ENCODE measurements at regions not wholly inside any gene's neighbourhood (a gene's known extent, or its start where the extent isn't known, plus 50 kb on each side); places are given as distances from the start of the nearest gene placed in this dataset.

DNA sequence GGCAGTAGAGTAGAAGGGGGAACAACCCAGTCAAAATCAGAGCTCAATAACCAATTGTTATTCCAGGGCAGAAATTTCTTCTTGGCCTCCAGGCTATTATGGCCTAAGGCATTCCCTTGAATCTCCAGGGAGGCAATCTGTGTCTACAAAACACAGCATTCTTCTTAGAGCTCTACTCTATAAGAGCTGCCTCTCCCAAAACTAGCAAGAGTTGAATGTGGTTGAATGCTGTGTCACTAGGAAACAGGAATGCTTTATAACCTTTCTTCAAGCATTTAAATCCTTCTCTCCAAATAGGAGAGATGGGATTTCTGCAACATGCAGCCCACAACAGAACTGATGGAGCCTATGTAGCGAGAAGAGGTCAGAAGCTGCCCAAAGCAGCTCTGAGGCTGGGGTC lies 97.1 kb upstream of the APC start:
- TF ChIP-seq CTCF (IDR thresholded peaks at IDR 0.05; ENCODE audit: low read depth, low read length): no peak
- no peak for DNase-seq (ENCODE audit: extremely low read depth, low read depth)

DNA sequence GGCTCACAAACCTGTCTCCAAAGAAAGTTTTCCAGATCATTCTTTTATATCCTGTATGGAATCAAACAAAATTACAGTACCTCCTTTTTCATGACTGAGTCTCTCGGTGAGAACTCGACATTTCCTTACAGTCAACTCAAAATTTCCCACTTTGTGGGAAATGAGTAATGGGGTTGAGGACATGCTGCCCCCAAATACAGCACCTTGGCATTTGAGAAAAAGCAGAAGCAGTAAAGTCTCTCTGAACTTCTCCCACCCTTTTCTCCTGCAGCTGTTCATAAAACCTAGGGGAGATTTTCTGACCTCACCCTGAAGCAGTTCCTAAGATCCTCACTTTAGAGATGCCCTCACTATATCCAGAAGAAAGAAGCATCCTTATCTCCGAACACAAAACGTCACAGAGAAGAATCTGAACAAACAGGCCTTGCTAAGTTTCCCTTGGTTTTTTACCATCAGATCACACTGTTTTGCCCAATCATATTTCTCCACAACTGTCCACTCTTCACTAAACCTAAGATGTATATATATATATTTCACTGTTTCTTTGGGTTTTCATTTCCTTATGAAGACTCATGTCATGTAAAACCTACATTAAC lies 96.1 kb upstream of the APC start:
- DNase-seq (ENCODE audit: extremely low read depth, low read depth): no peak
- TF ChIP-seq CTCF (IDR thresholded peaks at IDR 0.05; ENCODE audit: low read depth, low read length): no peak

- TF ChIP-seq CTCF (IDR thresholded peaks at IDR 0.05; ENCODE audit: low read depth, low read length): no peak
- DNase-seq (ENCODE audit: extremely low read depth, low read depth): no peak
Observed at GRCh38 chr5:112642885-112643284, 94.8 kb upstream of the APC start.

DNA sequence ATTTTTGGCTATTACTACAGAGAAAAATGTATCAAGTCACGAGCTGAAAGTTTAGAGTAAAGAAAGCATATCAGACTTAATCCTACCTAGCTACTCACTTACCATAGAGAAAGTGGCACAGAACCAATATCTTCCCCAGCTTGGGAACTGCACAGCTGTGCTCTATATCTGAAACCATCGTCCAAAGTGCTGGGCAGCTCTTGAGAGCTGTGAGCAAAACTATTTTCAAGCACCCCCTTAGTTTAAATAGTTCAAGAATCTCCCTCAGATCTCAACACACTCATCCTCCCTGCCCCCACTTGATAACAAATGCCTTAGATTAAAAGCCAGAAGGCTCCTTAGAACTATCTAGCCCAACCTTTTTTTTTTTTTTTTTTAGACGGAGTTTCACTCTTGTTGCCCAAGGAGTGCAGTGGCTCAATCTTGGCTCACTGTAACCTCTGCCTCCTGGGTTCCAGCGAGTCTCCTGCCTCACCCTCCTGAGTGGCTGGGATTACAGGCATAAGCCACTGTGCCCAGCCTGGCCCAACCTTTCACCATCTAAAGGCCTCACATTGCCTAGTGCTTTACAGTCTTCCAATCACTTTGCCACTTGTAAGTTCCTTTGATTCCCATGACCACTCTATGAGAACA lies 94.2 kb upstream of the APC start:
- TF ChIP-seq CTCF (IDR thresholded peaks at IDR 0.05; ENCODE audit: low read depth, low read length): no peak
- no peak for DNase-seq (ENCODE audit: extremely low read depth, low read depth)

DNA sequence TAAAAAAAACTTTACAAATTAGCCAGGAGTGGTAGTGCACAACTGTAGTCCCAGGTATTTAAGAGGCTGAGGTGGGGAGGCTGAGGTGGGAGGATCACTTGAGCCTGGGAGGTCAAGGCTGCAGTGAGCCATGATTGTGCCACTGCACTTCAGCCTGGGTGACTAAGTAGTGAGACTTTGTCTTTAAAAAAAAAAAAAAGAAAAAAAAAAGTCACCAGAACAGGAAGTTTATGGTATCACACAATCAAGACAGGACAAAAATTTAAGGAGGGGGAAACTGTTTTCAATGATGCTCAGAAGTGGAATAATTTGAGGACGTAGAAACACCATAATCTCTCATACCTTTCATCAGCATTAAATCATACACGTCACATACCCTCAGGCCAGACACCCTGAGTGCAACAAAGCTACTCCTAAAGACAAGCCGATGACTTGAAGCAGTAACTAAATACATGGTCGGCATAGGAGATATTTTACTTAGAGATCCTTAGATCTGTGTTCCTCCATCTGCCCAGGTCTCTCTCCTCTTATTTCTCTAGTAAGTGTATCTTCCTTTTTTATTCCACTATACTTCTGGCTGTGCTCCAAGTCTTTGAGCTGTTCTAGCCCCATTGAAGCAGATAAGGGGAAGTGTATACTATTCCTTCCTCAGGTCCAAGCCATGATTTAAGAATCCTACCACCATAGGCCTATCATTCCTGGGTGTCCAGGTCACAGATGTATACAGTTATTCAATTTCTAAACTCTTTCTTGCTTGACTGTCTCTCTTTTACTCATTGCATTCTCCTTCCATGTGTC lies 91.3 kb upstream of the APC start:
- no peak for TF ChIP-seq CTCF (IDR thresholded peaks at IDR 0.05; ENCODE audit: low read depth, low read length)
- DNase-seq (ENCODE audit: extremely low read depth, low read depth): no peak

GRCh38 chr5:112647428-112647827 lies 90.3 kb upstream of the APC start:
- TF ChIP-seq CTCF (IDR thresholded peaks at IDR 0.05; ENCODE audit: low read depth, low read length): no peak
- DNase-seq (ENCODE audit: extremely low read depth, low read depth): no peak

GRCh38 chr5:112648264-112648663 lies 89.4 kb upstream of the APC start:
- no peak for DNase-seq (ENCODE audit: extremely low read depth, low read depth)
- no peak for TF ChIP-seq CTCF (IDR thresholded peaks at IDR 0.05; ENCODE audit: low read depth, low read length)

Measured in AG09319 (cell line).